Astrocyte (in vitro differentiated cells and primary cell): ENCODE measurements at regions not wholly inside any gene's neighbourhood (a gene's known extent, or its start where the extent isn't known, plus 50 kb on each side); places are given as distances from the start of the nearest gene placed in this dataset.

Experiments
- CTCF ChIP-seq: IDR thresholded peaks from 2 replicates; pipeline ENCODE4 v1.5.1; 2011; ENCODE audit warnings: low read depth, mild to moderate bottlenecking, inconsistent platforms, low read length, moderate library complexity; ENCODE audit not compliant: insufficient read depth
- EZH2 ChIP-seq: IDR thresholded peaks from 2 replicates; pipeline ENCODE4 v1.6.1; 2012; ENCODE audit warnings: mild to moderate bottlenecking, low read length, inconsistent platforms; ENCODE audit not compliant: insufficient read depth

GRCh38 chr2:12131975-12132374, 385.5 kb downstream of the LPIN1 start:
- TF ChIP-seq EZH2 = no peak
- no peak for TF ChIP-seq CTCF
